Loucy (cell line): ENCODE measurements at regions not wholly inside any gene's neighbourhood (a gene's known extent, or its start where the extent isn't known, plus 50 kb on each side); places are given as distances from the start of the nearest gene placed in this dataset.

Source experiments
- CTCF ChIP-seq: fragments of 200-600 bp; sonication (generic); conservative IDR thresholded peaks from 2 replicates; pipeline ENCODE4 v1.5.1; 2014; ENCODE audit warnings: mild to moderate bottlenecking, antibody characterized with exemption, low read length
- EZH2phosphoT487 ChIP-seq: fragments of 200-600 bp; IDR thresholded peaks from 2 replicates; pipeline ENCODE4 v1.6.1; 2018; ENCODE audit warnings: antibody characterized with exemption, mild to moderate bottlenecking, moderate library complexity, borderline replicate concordance

- TF ChIP-seq CTCF (no peak), EZH2phosphoT487 (no peak)
These were observed 146.5 kb upstream of the CCDC179 start for GRCh38 chr11:23006730-23007129.
